Suppressor macrophage treated with lipopolysaccharide for 4 hours (primary cell): ENCODE measurements at regions not wholly inside any gene's neighbourhood (a gene's known extent, or its start where the extent isn't known, plus 50 kb on each side); places are given as distances from the start of the nearest gene placed in this dataset.
"Not testable (repeated sequence)": the region's sequence is repeated elsewhere in the genome, so short reads cannot be mapped to it uniquely, and the experiment has no call there.

Experiments
- DNase-seq: peaks from one replicate; pipeline ENCODE4 v3.0.0-alpha.2; 2020

- no peak for DNase-seq
Observed at GRCh38 chr21:23111070-23111600, 2112.9 kb downstream of the NCAM2 start.

- no peak for DNase-seq
Observed at GRCh38 chr21:23119491-23119890, 2121.3 kb downstream of the NCAM2 start.

- DNase-seq = no peak
Observed at GRCh38 chr21:23127973-23128372, 2129.8 kb downstream of the NCAM2 start.

- no peak for DNase-seq
Observed at GRCh38 chr21:23130308-23130707, 2132.1 kb downstream of the NCAM2 start.

- no peak for DNase-seq
Observed at GRCh38 chr21:23131177-23131576, 2133.0 kb downstream of the NCAM2 start.

GRCh38 chr21:23138797-23139196, 2140.6 kb downstream of the NCAM2 start:
- no peak for DNase-seq

- no peak for DNase-seq
Observed at GRCh38 chr21:23152130-23152529, 2153.9 kb downstream of the NCAM2 start.

- DNase-seq = not testable (repeated sequence)
Observed at GRCh38 chr21:23153842-23154241, 2155.6 kb downstream of the NCAM2 start.

- no peak for DNase-seq
Observed at GRCh38 chr21:23155281-23155680, 2157.1 kb downstream of the NCAM2 start.

GRCh38 chr21:23160914-23161313, 2162.7 kb downstream of the NCAM2 start:
- no peak for DNase-seq

GRCh38 chr21:23162198-23162946, 2164.2 kb downstream of the NCAM2 start:
- no peak for DNase-seq
